Colon (tissue), 2 donors: ENCODE measurements at regions not wholly inside any gene's neighbourhood (a gene's known extent, or its start where the extent isn't known, plus 50 kb on each side); places are given as distances from the start of the nearest gene placed in this dataset.
A peak's percentile ranks its signal among the peaks of the same experiment; 100 is the strongest.
"Not testable (repeated sequence)": the region's sequence is repeated elsewhere in the genome, so short reads cannot be mapped to it uniquely, and the experiment has no call there.

Experiments
- FAIRE-seq: peaks from 2 replicates; lab custom pipeline; 2012; peaks lifted over from hg19 to GRCh38; lab: Jason Lieb, UNC
- donor health status: control.
- donor health status: control.

DNA sequence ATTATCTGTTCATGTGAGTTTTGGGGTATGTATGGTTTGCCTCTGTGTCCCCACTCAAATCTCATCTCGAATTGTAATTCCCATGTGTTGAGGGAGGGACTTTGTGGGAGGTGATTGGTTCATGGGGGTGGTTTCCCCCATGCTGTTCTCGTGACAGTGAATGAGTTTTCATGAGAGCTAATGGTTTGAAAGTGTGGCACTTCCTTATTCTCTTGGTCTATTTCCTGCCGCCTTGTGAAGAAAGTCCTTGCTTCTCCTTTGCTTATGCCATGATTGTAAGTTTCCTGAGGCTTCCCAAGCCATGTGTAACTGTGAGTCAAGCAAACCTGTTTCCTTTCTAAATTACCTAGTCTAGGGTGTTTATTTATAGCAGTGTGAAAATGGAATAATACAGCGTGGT is 128.1 kb upstream of the HS3ST4 start:
- FAIRE-seq = no peak

DNA sequence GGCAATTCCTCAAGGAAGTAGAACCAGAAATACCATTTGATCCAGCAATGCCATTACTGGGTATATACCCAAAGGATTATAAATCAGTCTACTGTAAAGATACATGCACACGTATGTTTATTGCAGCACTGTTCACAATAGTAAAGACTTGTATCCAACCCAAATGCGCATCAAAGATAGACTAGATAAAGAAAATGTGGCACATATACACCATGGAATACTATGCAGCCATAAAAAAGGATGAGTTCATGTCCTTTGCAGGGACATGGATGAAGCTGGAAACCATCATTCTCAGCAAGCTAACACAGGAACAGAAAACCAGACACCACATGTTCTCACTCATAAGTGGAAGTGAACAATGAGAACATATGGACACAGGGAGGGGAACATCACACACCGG is 130.0 kb upstream of the HS3ST4 start:
- not testable (repeated sequence) for FAIRE-seq

DNA sequence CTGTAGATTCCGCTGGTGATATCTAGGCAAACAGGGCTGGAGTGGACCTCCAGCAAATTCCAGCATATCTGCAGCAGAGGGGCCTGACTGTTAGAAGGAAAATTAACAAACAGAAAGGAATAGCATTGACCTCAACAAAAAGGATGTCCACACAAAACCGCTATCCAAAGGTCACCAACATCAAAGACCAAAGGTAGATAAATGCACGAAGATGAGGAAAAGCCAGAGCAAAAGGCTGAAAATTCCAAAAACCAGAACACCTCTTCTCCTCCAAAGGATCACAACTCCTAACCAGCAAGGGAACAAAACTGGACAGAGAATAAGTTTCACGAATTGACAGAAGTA is 134.8 kb upstream of the HS3ST4 start:
- not testable (repeated sequence) for FAIRE-seq

GRCh38 chr16:25556289-25556967 is 135.3 kb upstream of the HS3ST4 start:
- not testable (repeated sequence) for FAIRE-seq

GRCh38 chr16:25553711-25554436 is 137.9 kb upstream of the HS3ST4 start:
- no peak for FAIRE-seq

DNA sequence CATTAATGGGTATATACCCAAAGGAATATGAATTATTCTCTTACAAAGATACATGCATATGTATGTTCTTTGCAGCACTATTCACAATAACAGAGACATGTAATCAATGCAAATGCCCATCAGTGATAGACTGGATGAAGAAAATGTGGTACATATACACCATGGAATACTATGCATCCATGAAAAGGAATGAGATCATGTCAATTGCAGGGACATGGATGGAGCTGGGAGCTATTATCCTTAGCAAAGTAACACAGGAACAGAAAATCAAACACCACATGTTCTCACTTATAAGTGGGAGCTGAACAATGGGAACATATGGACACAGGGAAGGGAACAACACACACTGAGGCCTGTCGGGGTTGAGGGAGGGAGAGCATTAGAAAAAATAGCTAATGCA is 141.1 kb upstream of the HS3ST4 start:
- FAIRE-seq = no peak

DNA sequence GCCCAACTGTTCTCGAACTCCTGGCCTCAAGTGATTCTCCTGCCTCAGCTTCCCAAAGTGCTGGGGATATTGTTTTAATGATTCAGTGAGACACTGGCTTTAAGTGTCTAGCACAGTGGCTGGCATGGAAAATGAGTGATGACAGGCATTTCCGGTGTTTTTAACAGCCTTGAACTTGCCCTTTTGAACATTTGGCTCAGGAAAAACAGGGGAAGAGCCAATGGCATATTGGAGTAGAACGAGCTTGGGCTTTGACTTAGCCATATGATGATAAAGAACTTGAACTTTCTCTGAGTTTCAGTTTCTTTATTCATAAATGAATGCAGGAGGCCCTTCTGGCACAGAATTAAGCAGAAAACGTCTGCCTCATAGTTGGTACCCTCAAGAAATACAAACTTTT is 145.0 kb upstream of the HS3ST4 start:
- no peak for FAIRE-seq

DNA sequence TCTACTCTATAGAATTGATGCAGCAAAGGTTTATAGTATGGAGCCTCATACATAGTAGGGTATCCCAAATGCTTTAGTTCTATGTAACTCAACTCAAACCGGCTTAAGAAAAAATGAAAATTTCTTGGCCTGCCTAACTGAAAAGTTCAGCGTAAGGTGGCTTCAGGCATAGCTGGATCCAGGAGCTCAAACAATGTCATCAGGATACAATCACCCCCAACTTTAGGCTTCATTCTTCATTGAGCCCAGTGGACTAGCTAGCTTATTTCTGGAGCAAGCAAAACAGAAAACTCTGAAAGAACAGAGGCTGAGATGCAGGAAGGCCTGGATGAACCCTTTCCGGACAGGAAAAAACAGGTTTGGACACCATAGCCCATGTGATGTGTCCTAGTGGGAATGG is 147.5 kb upstream of the HS3ST4 start:
- no peak for FAIRE-seq

- no peak for FAIRE-seq
These were observed 149.5 kb upstream of the HS3ST4 start for GRCh38 chr16:25542306-25542705.

DNA sequence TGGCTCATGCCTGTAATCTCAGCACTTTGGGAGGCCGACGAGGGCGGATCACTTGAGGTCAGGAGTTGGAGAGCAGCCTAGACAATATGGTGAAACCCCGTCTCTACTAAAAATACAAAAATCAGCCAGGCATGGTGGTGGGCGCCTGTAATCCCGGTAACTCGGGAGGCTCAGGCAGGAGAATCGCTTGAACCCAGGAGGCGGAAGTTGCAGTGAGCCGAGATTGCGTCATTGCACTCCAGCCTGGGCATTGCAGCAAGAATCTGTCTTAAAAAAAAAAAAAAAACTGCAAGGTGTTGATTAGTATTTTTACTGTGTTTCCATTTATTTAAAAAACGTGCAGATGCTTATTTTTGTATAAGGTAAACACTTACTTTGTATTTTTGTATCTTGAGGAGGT is 152.0 kb upstream of the HS3ST4 start:
- not testable (repeated sequence) for FAIRE-seq

DNA sequence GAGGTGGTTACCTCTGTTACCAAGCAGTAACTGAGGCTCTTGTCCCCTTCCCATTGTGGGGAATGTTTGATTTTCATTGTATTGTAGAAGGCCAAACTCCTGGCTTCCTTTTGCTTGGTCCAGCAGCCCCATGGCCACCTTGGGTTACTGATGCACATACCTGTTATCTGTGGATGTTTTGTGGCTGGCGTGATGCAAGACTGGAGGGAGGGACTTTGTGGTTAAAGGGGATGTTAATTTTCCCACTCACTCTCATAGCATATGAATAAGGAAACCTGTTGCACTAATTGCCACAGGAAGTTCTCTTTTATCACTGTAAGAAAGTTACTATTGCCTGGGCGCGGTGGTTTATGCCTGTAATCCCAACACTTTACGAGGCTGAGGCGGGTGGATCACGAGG is 168.6 kb upstream of the HS3ST4 start:
- no peak for FAIRE-seq

DNA sequence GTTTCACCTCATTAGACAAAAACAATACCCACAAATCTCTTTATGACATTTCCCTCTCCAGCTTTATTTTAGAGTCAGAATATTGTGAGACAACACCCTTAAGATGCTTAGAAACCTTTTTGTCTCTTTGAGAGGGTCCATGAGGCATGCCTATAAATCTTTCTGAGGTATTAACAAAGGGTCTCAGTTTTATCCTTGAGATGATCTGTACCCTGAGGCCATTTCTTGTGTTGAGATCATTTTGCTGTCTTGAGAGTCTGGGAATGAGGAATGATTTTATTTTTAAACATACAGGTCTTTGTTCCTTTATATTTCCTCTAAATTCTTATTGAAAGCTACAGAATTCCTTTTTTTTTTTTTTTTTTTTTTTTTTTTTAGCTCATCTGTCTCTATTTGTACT is 179.7 kb upstream of the HS3ST4 start:
- no peak for FAIRE-seq

DNA sequence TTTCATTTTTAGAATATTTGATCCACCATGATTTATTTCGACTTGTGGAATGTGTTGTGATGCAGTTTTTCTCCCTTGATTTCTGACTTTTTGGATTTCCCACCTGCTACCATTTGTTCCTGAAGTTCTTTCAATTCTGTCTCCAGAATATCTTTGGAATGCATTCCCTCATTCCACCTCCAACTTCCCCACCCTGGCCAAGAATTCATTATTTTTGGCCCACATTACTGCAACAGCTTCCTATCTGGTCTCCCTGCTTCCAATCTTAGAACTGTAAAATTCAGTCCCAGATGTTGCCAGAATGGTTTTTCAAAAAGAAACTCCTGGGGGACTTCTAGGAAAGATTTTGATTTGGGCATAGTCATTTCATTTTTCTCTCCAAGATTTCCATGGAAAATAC is 182.3 kb upstream of the HS3ST4 start:
- no peak for FAIRE-seq

DNA sequence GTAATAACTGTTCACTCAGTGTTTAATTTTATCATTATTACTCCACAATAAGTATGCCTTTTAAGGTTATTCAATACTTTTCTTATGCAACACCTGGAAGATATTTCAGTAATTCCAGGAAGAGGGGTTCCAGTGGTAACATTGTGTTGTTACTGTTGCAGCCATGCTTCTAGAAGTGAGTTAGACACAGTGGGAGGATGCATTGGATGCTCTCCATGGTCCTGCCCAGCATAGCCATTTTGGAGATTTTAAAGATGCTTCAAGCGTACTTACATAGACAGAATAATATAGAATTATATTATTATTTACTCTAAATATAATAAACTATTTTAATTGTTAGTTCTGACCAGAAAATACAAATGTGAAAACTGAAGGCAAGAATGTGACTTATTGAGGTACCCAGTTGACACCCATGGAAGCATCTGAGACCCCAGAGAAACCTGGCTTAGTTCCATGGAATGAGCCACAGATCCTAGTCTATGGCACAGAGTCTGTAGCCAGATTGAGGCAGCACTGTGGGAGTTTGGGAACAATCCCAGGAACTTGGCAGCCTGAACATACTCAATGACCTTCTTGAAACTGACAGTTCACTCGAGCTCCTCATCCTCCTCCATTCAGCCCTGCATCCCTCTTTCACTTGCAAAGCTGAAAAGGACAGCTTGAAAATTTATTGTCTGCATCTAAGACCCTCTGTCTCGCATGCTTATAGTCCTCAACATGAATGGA is 190.1 kb upstream of the HS3ST4 start:
- no peak for FAIRE-seq

DNA sequence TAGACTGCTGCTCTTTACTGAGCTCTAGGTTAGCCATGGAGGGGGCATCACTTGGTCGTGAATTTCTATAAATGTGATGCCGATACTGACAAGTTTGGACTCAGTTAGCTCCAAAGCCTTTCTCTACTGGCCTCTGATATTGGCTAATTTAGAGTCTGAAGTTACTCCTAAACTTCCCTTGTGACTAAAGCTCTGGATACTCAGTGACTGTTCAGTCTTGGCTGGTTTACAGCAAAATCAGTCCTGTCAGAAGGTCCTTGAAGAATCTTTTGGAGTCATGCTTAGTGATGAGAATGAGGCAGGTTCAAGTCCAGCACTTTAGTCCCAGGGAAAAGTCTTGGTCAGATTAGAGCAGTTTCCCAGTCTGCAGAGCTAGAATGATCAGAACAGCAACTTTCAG is 197.5 kb upstream of the HS3ST4 start:
- no peak for FAIRE-seq

GRCh38 chr16:25493136-25493811 is 198.5 kb upstream of the HS3ST4 start:
- no peak for FAIRE-seq

DNA sequence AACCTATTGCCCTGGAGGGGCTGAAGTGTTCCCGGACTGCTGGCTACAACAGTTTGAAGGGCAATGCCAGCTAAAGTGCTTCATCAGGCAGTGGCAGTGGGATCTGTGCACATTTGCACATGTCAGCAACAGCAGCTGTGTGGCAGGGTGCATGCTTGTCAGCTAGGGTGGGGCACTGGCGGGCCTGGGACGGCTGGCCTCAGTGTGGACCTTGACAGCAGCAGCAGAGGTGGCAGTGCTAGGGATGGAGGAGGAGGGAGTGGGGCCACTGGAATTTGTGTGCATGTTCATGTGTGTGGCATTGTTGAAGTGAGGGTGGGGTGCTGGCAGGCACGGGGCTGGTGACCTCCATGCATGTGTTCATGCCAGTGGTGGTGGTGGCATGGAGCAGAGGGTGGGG is 203.3 kb upstream of the HS3ST4 start:
- no peak for FAIRE-seq

DNA sequence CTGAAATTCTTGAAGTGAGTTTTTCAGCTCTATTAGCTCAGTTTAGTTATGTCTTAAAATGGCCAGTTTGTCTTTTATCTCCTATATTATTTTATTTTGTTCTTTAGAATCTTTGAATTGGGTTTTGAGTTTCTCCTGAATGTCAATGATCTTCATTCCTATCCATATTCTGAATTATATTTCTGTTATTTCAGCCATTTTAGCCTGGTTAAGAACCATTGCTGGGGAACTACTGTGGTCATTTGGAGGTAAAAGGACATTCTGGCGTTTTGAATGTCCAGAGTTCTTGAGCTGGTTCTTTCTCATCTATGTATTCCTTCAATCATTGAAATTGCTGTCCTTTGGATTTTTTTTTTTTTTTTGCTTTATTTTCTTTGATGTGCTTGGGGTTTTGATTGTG is 203.9 kb upstream of the HS3ST4 start:
- FAIRE-seq = peak; percentile 10

DNA sequence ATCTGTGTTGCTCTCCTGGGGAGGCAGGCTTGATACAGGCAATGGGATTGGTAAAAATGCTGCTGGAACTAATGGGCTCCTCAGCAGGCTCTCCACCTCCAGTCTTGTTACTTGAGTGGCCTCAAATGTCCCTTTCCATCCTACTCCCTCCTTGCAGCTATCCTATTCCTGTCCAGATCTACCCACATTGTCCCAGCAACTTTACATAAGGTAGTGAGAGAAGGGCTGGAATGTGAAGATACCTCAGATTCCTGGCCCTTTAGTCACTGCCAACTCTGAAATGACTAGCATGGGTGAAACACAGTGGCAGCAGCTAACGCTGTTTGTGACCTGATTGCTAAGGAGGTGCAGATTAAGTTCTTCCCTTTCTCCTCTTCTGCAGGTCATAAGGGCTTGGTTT is 210.1 kb upstream of the HS3ST4 start:
- FAIRE-seq = no peak

- no peak for FAIRE-seq
These were observed 213.3 kb upstream of the HS3ST4 start for GRCh38 chr16:25478476-25478875.

GRCh38 chr16:25464058-25464457 is 206.4 kb upstream of the ZKSCAN2 start:
- no peak for FAIRE-seq

- no peak for FAIRE-seq
These were observed 192.2 kb upstream of the ZKSCAN2 start for GRCh38 chr16:25449802-25450201.

- no peak for FAIRE-seq
These were observed 186.3 kb upstream of the ZKSCAN2 start for GRCh38 chr16:25443994-25444393.
